Calu3 (cell line): ENCODE measurements at regions not wholly inside any gene's neighbourhood (a gene's known extent, or its start where the extent isn't known, plus 50 kb on each side); places are given as distances from the start of the nearest gene placed in this dataset.

Experiments used
- BruUV-seq: library from RNA; stranded (reverse); fragments of 400-500 nt; replicated peaks from 2 replicates; lab custom pipeline; 2021; lab: Mats Ljungman, UMichigan
- CTCF ChIA-PET: fragments of 300-600 bp; sonication (Branson Sonifier 250); formaldehyde crosslinking; loops from one replicate; lab custom pipeline; 2022; ENCODE audit warnings: antibody characterized with exemption; lab: Charles Lee
- DNase-seq: peaks from one replicate; pipeline ENCODE4 v3.0.0; 2022
- H3K27ac Mint-ChIP-seq: one replicate; pipeline ENCODE4 v1.8.0; 2022; ENCODE audit warnings: mixed read lengths; ENCODE audit not compliant: unreplicated experiment
- H3K27me3 Mint-ChIP-seq: one replicate; pipeline ENCODE4 v1.8.0; 2022; ENCODE audit warnings: mixed read lengths; ENCODE audit not compliant: unreplicated experiment
- H3K36me3 Mint-ChIP-seq: one replicate; pipeline ENCODE4 v1.8.0; 2022; ENCODE audit warnings: mild to moderate bottlenecking, moderate library complexity, mixed read lengths; ENCODE audit not compliant: insufficient read depth, unreplicated experiment
- H3K4me1 Mint-ChIP-seq: one replicate; pipeline ENCODE4 v1.8.0; 2022; ENCODE audit warnings: mild to moderate bottlenecking, low read depth, mixed read lengths; ENCODE audit not compliant: unreplicated experiment
- H3K4me3 Mint-ChIP-seq: one replicate; pipeline ENCODE4 v1.8.0; 2022; ENCODE audit warnings: mild to moderate bottlenecking, low read depth, moderate library complexity, mixed read lengths; ENCODE audit not compliant: unreplicated experiment
- H3K9me3 Mint-ChIP-seq: one replicate; pipeline ENCODE4 v1.8.0; 2022; ENCODE audit warnings: low read depth, mixed read lengths; ENCODE audit not compliant: unreplicated experiment
- intact Hi-C: fragments of 100-400 bp; cut with micrococcal nuclease; formaldehyde crosslinking; loops from one replicate; pipeline ENCODE4 v1.10.0; 2022; ENCODE audit not compliant: unreplicated experiment
- TF ChIP-seq, protein P1 (sequence below): fragments of 200-600 bp; IDR thresholded peaks from one replicate; pipeline ENCODE4 v1.8.0; 2022; ENCODE audit warnings: antibody characterized with exemption; ENCODE audit not compliant: unreplicated experiment

- Mint-ChIP-seq H3K4me1 (no peaks in the 10 kb centered on the region), H3K9me3 (no peaks in the 10 kb centered on the region), H3K4me3 (no peak overlapping the region), H3K27ac (no peak overlapping the region), H3K36me3 (no peaks in the 10 kb centered on the region), H3K27me3 (peaks cover 37% of the 10 kb centered on the region)
- DNase-seq: no peak
- intact Hi-C loops: no loop called here
- CTCF ChIA-PET: no interaction called here
- BruUV-seq: no TSS peak
- TF ChIP-seq, protein P1, sequence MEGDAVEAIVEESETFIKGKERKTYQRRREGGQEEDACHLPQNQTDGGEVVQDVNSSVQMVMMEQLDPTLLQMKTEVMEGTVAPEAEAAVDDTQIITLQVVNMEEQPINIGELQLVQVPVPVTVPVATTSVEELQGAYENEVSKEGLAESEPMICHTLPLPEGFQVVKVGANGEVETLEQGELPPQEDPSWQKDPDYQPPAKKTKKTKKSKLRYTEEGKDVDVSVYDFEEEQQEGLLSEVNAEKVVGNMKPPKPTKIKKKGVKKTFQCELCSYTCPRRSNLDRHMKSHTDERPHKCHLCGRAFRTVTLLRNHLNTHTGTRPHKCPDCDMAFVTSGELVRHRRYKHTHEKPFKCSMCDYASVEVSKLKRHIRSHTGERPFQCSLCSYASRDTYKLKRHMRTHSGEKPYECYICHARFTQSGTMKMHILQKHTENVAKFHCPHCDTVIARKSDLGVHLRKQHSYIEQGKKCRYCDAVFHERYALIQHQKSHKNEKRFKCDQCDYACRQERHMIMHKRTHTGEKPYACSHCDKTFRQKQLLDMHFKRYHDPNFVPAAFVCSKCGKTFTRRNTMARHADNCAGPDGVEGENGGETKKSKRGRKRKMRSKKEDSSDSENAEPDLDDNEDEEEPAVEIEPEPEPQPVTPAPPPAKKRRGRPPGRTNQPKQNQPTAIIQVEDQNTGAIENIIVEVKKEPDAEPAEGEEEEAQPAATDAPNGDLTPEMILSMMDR: no peak
Measured at GRCh38 chr2:238701341-238702206, 146.3 kb upstream of the TWIST2 start.

DNA sequence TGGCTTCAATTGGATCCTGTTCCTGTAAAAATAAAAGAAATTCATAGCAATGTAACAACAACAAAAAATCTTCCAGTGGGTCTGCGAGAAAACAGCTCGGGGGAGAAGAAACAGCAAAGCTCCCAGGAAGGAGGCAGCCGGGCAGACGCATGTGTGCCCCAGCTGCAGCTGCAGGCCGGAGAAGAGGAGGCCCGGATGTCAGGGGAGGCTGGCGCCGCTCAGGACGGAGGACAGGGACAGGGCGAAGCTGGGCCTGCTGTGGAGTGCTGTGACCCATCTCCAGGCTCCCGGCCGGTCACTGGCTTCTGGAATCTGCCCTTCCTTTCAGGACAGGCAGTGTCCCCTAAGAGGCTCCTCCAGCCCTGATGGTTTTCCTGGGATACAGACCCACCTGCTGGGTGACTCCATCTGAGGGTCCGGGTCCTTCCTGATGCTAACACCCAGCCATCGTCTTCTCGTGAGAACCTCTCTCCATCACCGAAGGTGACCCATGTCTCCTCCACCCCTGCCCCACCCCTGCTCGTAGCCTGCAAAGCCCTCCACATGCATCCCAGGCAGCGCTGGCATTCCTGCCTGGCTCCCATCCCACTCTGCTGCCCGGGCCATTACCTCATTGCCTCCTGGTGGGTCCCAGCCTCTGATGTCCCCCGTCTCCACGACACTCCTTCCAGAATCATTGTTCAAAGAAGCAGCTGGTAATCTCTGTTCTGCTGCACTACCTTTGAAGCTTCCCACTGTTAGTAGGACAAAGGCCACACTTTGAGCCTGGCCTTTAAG lies 145.4 kb upstream of the TWIST2 start:
- peaks cover 34% of the 10 kb centered on the region for H3K27me3 Mint-ChIP-seq
- no peak for DNase-seq
- H3K4me3 Mint-ChIP-seq: no peak overlapping the region
- intact Hi-C loops: no loop called here
- no peak overlapping the region for H3K27ac Mint-ChIP-seq
- CTCF ChIA-PET: no interaction called here
- no peaks in the 10 kb centered on the region for H3K4me1 Mint-ChIP-seq
- no TSS peak for BruUV-seq
- TF ChIP-seq, protein P1: no peak
- H3K36me3 Mint-ChIP-seq: no peaks in the 10 kb centered on the region
- H3K9me3 Mint-ChIP-seq: no peaks in the 10 kb centered on the region

DNA sequence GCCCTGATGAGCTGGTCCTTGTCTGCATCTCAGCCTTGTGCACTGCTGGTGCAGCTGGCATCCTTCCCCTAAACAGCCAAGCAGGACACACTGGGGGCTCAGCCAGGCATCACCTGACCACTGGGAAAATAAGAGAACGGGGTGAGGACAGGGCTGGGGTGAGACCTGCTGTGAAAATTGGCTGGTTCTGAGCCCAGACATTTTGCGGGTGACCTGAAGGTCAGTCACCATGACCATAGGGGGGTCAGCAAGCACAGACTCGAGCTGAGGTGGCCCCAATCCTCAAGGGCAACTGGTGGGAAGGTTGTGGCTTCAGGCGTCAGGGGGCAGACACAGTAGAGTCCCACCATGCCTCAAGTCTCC lies 144.9 kb upstream of the TWIST2 start:
- H3K36me3 Mint-ChIP-seq: no peaks in the 10 kb centered on the region
- no TSS peak for BruUV-seq
- H3K9me3 Mint-ChIP-seq: no peaks in the 10 kb centered on the region
- intact Hi-C loops: no loop called here
- no peak for DNase-seq
- H3K27me3 Mint-ChIP-seq: peaks cover 39% of the 10 kb centered on the region
- H3K27ac Mint-ChIP-seq: no peak overlapping the region
- TF ChIP-seq, protein P1: no peak
- H3K4me3 Mint-ChIP-seq: no peak overlapping the region
- CTCF ChIA-PET: no interaction called here
- no peaks in the 10 kb centered on the region for H3K4me1 Mint-ChIP-seq

DNA sequence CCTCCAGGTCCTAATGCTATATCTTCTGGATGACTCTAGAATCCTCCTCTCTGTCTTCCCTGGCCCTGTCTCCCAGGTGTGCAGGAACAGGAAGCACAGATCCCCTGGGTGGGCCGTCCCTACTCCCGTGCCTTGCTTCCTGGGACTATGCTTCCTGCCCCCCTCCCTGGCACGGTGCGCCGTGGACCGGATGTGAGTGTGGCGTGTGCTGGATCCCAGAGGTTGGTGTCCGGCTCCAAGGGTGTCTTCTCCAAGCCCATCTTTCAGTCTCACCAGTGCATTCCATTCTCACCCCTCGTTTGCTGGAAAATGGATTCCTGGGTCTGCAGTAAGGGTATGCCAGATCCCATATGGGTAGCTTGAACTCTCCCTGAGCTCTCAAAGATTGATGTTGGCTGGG lies 144.4 kb upstream of the TWIST2 start:
- no TSS peak for BruUV-seq
- Mint-ChIP-seq H3K4me3 (no peak overlapping the region), H3K36me3 (no peaks in the 10 kb centered on the region), H3K27me3 (peaks cover 43% of the 10 kb centered on the region), H3K4me1 (no peaks in the 10 kb centered on the region), H3K9me3 (no peaks in the 10 kb centered on the region), H3K27ac (no peak overlapping the region)
- CTCF ChIA-PET: no interaction called here
- intact Hi-C loops: no loop called here
- TF ChIP-seq, protein P1: no peak
- no peak for DNase-seq
